WTC11 (cell line): ENCODE measurements at regions not wholly inside any gene's neighbourhood (a gene's known extent, or its start where the extent isn't known, plus 50 kb on each side); places are given as distances from the start of the nearest gene placed in this dataset.

ENCODE experiments used
- ATF2 ChIP-seq: sonication (generic); formaldehyde crosslinking; IDR thresholded peaks from 2 replicates; pipeline ENCODE4 v1.8.1; 2022; ENCODE audit warnings: low read depth, missing genetic modification reagents, borderline replicate concordance
- CTCF ChIP-seq: fragments of 200-600 bp; IDR thresholded peaks from 2 replicates; pipeline ENCODE4 v1.8.0; 2022; ENCODE audit warnings: antibody characterized with exemption
- FOXK1 ChIP-seq: sonication (generic); formaldehyde crosslinking; IDR thresholded peaks from 2 replicates; pipeline ENCODE4 v1.8.0; 2022; ENCODE audit warnings: mild to moderate bottlenecking, moderate library complexity, missing genetic modification reagents
- FOXP1 ChIP-seq: sonication (generic); formaldehyde crosslinking; IDR thresholded peaks from 2 replicates; pipeline ENCODE4 v1.8.0; 2022; ENCODE audit warnings: missing genetic modification reagents, mild to moderate bottlenecking, moderate library complexity, borderline replicate concordance
- NFYB ChIP-seq: sonication (generic); formaldehyde crosslinking; conservative IDR thresholded peaks from 2 replicates; pipeline ENCODE4 v1.8.0; 2022; ENCODE audit warnings: low read depth, missing genetic modification reagents
- NR1H2 ChIP-seq: sonication (generic); formaldehyde crosslinking; IDR thresholded peaks from 2 replicates; pipeline ENCODE4 v1.9.0; 2021; ENCODE audit warnings: mild to moderate bottlenecking, moderate library complexity, missing genetic modification reagents
- SP1 ChIP-seq: sonication (generic); formaldehyde crosslinking; conservative IDR thresholded peaks from 2 replicates; pipeline ENCODE4 v1.8.1; 2022; ENCODE audit warnings: missing genetic modification reagents
- ZNF317 ChIP-seq: sonication (generic); formaldehyde crosslinking; IDR thresholded peaks from 2 replicates; pipeline ENCODE4 v1.8.1; 2023; ENCODE audit warnings: low read depth, mild to moderate bottlenecking, moderate library complexity, missing genetic modification reagents, borderline replicate concordance
- TF ChIP-seq, protein P1 (sequence below): sonication (generic); formaldehyde crosslinking; IDR thresholded peaks from 2 replicates; pipeline ENCODE4 v1.8.0; 2022; ENCODE audit warnings: mild to moderate bottlenecking, missing genetic modification reagents
- TF ChIP-seq, protein P2 (sequence below): sonication (generic); formaldehyde crosslinking; conservative IDR thresholded peaks from 2 replicates; pipeline ENCODE4 v1.8.1; 2022; ENCODE audit warnings: mild to moderate bottlenecking, missing genetic modification reagents
- TF ChIP-seq, protein P3 (sequence below): sonication (generic); formaldehyde crosslinking; IDR thresholded peaks from 2 replicates; pipeline ENCODE4 v1.8.1; 2023; ENCODE audit warnings: mild to moderate bottlenecking, missing genetic modification reagents, borderline replicate concordance
- TF ChIP-seq, protein P4 (sequence below): sonication (generic); formaldehyde crosslinking; IDR thresholded peaks from 2 replicates; pipeline ENCODE4 v1.8.1; 2023; ENCODE audit warnings: mild to moderate bottlenecking, missing genetic modification reagents

GRCh38 chr4:23060776-23061175, 368.0 kb downstream of the GBA3 start:
- TF ChIP-seq, protein P1, sequence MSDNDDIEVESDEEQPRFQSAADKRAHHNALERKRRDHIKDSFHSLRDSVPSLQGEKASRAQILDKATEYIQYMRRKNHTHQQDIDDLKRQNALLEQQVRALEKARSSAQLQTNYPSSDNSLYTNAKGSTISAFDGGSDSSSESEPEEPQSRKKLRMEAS (CRISPR knock-in tag) = no peak
- no peak for TF ChIP-seq CTCF
- no peak for TF ChIP-seq ATF2
- TF ChIP-seq, protein P2, sequence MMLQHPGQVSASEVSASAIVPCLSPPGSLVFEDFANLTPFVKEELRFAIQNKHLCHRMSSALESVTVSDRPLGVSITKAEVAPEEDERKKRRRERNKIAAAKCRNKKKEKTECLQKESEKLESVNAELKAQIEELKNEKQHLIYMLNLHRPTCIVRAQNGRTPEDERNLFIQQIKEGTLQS (CRISPR knock-in tag) = no peak
- TF ChIP-seq FOXK1 (CRISPR knock-in tag) = no peak
- TF ChIP-seq, protein P3, sequence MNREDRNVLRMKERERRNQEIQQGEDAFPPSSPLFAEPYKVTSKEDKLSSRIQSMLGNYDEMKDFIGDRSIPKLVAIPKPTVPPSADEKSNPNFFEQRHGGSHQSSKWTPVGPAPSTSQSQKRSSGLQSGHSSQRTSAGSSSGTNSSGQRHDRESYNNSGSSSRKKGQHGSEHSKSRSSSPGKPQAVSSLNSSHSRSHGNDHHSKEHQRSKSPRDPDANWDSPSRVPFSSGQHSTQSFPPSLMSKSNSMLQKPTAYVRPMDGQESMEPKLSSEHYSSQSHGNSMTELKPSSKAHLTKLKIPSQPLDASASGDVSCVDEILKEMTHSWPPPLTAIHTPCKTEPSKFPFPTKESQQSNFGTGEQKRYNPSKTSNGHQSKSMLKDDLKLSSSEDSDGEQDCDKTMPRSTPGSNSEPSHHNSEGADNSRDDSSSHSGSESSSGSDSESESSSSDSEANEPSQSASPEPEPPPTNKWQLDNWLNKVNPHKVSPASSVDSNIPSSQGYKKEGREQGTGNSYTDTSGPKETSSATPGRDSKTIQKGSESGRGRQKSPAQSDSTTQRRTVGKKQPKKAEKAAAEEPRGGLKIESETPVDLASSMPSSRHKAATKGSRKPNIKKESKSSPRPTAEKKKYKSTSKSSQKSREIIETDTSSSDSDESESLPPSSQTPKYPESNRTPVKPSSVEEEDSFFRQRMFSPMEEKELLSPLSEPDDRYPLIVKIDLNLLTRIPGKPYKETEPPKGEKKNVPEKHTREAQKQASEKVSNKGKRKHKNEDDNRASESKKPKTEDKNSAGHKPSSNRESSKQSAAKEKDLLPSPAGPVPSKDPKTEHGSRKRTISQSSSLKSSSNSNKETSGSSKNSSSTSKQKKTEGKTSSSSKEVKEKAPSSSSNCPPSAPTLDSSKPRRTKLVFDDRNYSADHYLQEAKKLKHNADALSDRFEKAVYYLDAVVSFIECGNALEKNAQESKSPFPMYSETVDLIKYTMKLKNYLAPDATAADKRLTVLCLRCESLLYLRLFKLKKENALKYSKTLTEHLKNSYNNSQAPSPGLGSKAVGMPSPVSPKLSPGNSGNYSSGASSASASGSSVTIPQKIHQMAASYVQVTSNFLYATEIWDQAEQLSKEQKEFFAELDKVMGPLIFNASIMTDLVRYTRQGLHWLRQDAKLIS (CRISPR knock-in tag) = no peak
- no peak for TF ChIP-seq NFYB
- TF ChIP-seq NR1H2 = no peak
- no peak for TF ChIP-seq ZNF317 (CRISPR knock-in tag)
- no peak for TF ChIP-seq FOXP1 (CRISPR knock-in tag)
- no peak for TF ChIP-seq SP1
- TF ChIP-seq, protein P4, sequence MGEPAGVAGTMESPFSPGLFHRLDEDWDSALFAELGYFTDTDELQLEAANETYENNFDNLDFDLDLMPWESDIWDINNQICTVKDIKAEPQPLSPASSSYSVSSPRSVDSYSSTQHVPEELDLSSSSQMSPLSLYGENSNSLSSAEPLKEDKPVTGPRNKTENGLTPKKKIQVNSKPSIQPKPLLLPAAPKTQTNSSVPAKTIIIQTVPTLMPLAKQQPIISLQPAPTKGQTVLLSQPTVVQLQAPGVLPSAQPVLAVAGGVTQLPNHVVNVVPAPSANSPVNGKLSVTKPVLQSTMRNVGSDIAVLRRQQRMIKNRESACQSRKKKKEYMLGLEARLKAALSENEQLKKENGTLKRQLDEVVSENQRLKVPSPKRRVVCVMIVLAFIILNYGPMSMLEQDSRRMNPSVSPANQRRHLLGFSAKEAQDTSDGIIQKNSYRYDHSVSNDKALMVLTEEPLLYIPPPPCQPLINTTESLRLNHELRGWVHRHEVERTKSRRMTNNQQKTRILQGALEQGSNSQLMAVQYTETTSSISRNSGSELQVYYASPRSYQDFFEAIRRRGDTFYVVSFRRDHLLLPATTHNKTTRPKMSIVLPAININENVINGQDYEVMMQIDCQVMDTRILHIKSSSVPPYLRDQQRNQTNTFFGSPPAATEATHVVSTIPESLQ (CRISPR knock-in tag) = no peak
